Loucy (cell line): ENCODE measurements at regions not wholly inside any gene's neighbourhood (a gene's known extent, or its start where the extent isn't known, plus 50 kb on each side); places are given as distances from the start of the nearest gene placed in this dataset.

ENCODE experiments used
- EZH2phosphoT487 ChIP-seq: fragments of 200-600 bp; IDR thresholded peaks from 2 replicates; pipeline ENCODE4 v1.6.1; 2018; ENCODE audit warnings: antibody characterized with exemption, mild to moderate bottlenecking, moderate library complexity, borderline replicate concordance
- TF ChIP-seq, protein P1 (sequence below): fragments of 200-600 bp; sonication (generic); conservative IDR thresholded peaks from 2 replicates; pipeline ENCODE4 v1.5.1; 2014; ENCODE audit warnings: mild to moderate bottlenecking, antibody characterized with exemption, low read length

DNA sequence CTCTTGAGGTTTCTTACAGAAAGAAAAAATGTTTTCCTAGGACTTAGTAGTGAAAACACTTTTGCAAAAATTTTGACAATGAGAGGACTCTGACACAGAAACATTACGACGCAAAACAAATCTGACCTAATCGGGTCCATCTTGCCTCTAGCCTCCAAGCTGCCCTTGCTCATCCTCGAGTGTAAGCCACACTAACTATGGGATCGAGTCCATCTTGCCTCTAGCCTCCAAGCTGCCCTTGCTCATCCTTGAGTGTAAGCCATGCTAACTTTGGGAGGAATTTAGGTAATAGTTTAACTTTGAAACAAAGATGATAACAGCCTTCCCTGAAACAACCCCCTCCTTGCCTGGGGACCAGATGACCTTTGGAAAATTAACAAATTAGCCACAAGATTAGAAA lies 100.3 kb upstream of the FRG1 start:
- TF ChIP-seq, protein P1, sequence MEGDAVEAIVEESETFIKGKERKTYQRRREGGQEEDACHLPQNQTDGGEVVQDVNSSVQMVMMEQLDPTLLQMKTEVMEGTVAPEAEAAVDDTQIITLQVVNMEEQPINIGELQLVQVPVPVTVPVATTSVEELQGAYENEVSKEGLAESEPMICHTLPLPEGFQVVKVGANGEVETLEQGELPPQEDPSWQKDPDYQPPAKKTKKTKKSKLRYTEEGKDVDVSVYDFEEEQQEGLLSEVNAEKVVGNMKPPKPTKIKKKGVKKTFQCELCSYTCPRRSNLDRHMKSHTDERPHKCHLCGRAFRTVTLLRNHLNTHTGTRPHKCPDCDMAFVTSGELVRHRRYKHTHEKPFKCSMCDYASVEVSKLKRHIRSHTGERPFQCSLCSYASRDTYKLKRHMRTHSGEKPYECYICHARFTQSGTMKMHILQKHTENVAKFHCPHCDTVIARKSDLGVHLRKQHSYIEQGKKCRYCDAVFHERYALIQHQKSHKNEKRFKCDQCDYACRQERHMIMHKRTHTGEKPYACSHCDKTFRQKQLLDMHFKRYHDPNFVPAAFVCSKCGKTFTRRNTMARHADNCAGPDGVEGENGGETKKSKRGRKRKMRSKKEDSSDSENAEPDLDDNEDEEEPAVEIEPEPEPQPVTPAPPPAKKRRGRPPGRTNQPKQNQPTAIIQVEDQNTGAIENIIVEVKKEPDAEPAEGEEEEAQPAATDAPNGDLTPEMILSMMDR: no peak
- TF ChIP-seq EZH2phosphoT487: no peak
